ENCODE measurements at regions not wholly inside any gene's neighbourhood (a gene's known extent, or its start where the extent isn't known, plus 50 kb on each side); places are given as distances from the start of the nearest gene placed in this dataset.

- no peak for TF ChIP-seq CTCF (IDR thresholded peaks at IDR 0.05; ENCODE audit: insufficient read depth, low read length)
- TF ChIP-seq GABPA (IDR thresholded peaks at IDR 0.05; ENCODE audit: low read depth) = no peak
- no peak for TF ChIP-seq REST (IDR thresholded peaks at IDR 0.05; ENCODE audit: insufficient replicate concordance, low read depth)
- TF ChIP-seq SPI1 (IDR thresholded peaks at IDR 0.05; ENCODE audit: borderline replicate concordance, low read depth) = no peak
- TF ChIP-seq POLR2AphosphoS5 (IDR thresholded peaks at IDR 0.05; ENCODE audit: low read depth) = no peak
- DNase-seq (ENCODE audit: low read depth in 1 of 2, low spot score in 1 of 2) = no peak
- Histone ChIP-seq H3K4me3 (replicated peaks; ENCODE audit: insufficient read depth, low read length) (no peak overlapping the region), H3K27me3 (ENCODE audit: insufficient read depth, poor library complexity, severe bottlenecking) (no peaks in the 10 kb centered on the region), H3K27ac (replicated peaks) (no peak overlapping the region)
These were observed 53.8 kb upstream of the C2CD4B start for GRCh38 chr15:62218841-62219240.

GRCh38 chr15:62219799-62220198 is 54.7 kb upstream of the C2CD4B start:
- no peak for TF ChIP-seq POLR2AphosphoS5 (IDR thresholded peaks at IDR 0.05; ENCODE audit: low read depth)

GRCh38 chr15:62223020-62223419 is 57.9 kb upstream of the C2CD4B start:
- TF ChIP-seq POLR2AphosphoS5 (IDR thresholded peaks at IDR 0.05; ENCODE audit: low read depth) (no peak), SPI1 (IDR thresholded peaks at IDR 0.05; ENCODE audit: borderline replicate concordance, low read depth) (no peak), GABPA (IDR thresholded peaks at IDR 0.05; ENCODE audit: low read depth) (no peak), CTCF (IDR thresholded peaks at IDR 0.05; ENCODE audit: insufficient read depth, low read length) (no peak), REST (IDR thresholded peaks at IDR 0.05; ENCODE audit: insufficient replicate concordance, low read depth) (no peak)
- Histone ChIP-seq H3K4me3 (replicated peaks; ENCODE audit: insufficient read depth, low read length) (no peak overlapping the region), H3K27ac (replicated peaks) (no peak overlapping the region), H3K27me3 (ENCODE audit: insufficient read depth, poor library complexity, severe bottlenecking) (no peaks in the 10 kb centered on the region)
- no peak for DNase-seq (ENCODE audit: low read depth in 1 of 2, low spot score in 1 of 2)

More at GRCh38 chr15:62219799-62220198, 54.7 kb upstream of the C2CD4B start:
- no peaks in the 10 kb centered on the region for H3K27me3 ChIP-seq (ENCODE audit: insufficient read depth, poor library complexity, severe bottlenecking)
- no peak overlapping the region for H3K27ac ChIP-seq (replicated peaks)
- DNase-seq (ENCODE audit: low read depth in 1 of 2, low spot score in 1 of 2) = peak in 1 of 2 experiments; percentile 2
- no peak overlapping the region for H3K4me3 ChIP-seq (replicated peaks; ENCODE audit: insufficient read depth, low read length)

GRCh38 chr15:62228604-62229003 is 63.5 kb upstream of the C2CD4B start:
- H3K27ac ChIP-seq (replicated peaks) = no peak overlapping the region
- no peak for TF ChIP-seq CTCF (IDR thresholded peaks at IDR 0.05; ENCODE audit: insufficient read depth, low read length)
- no peak for TF ChIP-seq GABPA (IDR thresholded peaks at IDR 0.05; ENCODE audit: low read depth)
- TF ChIP-seq POLR2AphosphoS5 (IDR thresholded peaks at IDR 0.05; ENCODE audit: low read depth) = no peak
- DNase-seq (ENCODE audit: low read depth in 1 of 2, low spot score in 1 of 2) = no peak
- H3K4me3 ChIP-seq (replicated peaks; ENCODE audit: insufficient read depth, low read length) = no peak overlapping the region
- H3K27me3 ChIP-seq (ENCODE audit: insufficient read depth, poor library complexity, severe bottlenecking) = no peaks in the 10 kb centered on the region
